Endodermal cell (in vitro differentiated cells): ENCODE measurements at regions not wholly inside any gene's neighbourhood (a gene's known extent, or its start where the extent isn't known, plus 50 kb on each side); places are given as distances from the start of the nearest gene placed in this dataset.

Source experiments
- DNase-seq: peaks from one replicate; pipeline ENCODE4 v3.0.0-alpha.2; 2017
- H3K27ac ChIP-seq: 2 replicates; pipeline ENCODE4 v1.5.1; 2013; ENCODE audit warnings: mild to moderate bottlenecking, low read depth, low read length, moderate library complexity
- H3K27me3 ChIP-seq: 2 replicates; pipeline ENCODE4 v1.6.1; 2013; ENCODE audit warnings: mild to moderate bottlenecking, low read length, moderate library complexity; ENCODE audit not compliant: insufficient read depth, control insufficient read depth, poor library complexity, severe bottlenecking
- H3K36me3 ChIP-seq: 2 replicates; pipeline ENCODE4 v1.7.0; 2013; ENCODE audit warnings: mild to moderate bottlenecking, low read length, moderate library complexity; ENCODE audit not compliant: control insufficient read depth, insufficient read depth
- H3K4me1 ChIP-seq: one replicate; pipeline ENCODE4 v1.7.0; 2013; ENCODE audit warnings: low read length; ENCODE audit not compliant: control insufficient read depth, insufficient read depth
- H3K4me3 ChIP-seq: 2 replicates; pipeline ENCODE4 v1.5.1; 2013; ENCODE audit warnings: mild to moderate bottlenecking, low read length, moderate library complexity
- H3K9ac ChIP-seq: 2 replicates; pipeline ENCODE4 v1.6.1; 2013; ENCODE audit warnings: mild to moderate bottlenecking, low read length, moderate library complexity; ENCODE audit not compliant: poor library complexity, severe bottlenecking; ENCODE audit errors: extremely low read depth
- H3K9me3 ChIP-seq: 2 replicates; pipeline ENCODE4 v1.6.1; 2013; ENCODE audit warnings: mild to moderate bottlenecking, low read length, moderate library complexity; ENCODE audit not compliant: control insufficient read depth
- H3K27ac Mint-ChIP-seq: 2 replicates; pipeline ENCODE4 v1.8.0; 2020; ENCODE audit warnings: mixed read lengths
- H3K27me3 Mint-ChIP-seq: 2 replicates; pipeline ENCODE4 v1.8.0; 2021; ENCODE audit warnings: mild to moderate bottlenecking, mixed read lengths; ENCODE audit not compliant: insufficient read depth
- H3K36me3 Mint-ChIP-seq: 2 replicates; pipeline ENCODE4 v1.8.0; 2020; ENCODE audit warnings: low read depth, mixed read lengths
- H3K4me1 Mint-ChIP-seq: 2 replicates; pipeline ENCODE4 v1.8.0; 2020; ENCODE audit warnings: mixed read lengths
- H3K4me3 Mint-ChIP-seq: 2 replicates; pipeline ENCODE4 v1.8.0; 2020; ENCODE audit warnings: mild to moderate bottlenecking, moderate library complexity, mixed read lengths
- H3K9me3 Mint-ChIP-seq: 2 replicates; pipeline ENCODE4 v1.8.0; 2020; ENCODE audit warnings: mild to moderate bottlenecking, mixed read lengths
- CTCF ChIP-seq: fragments of 200-600 bp; sonication (generic); conservative IDR thresholded peaks from 2 replicates; pipeline ENCODE4 v1.5.0; 2021; ENCODE audit warnings: antibody characterized with exemption, mild to moderate bottlenecking
- WGBS, 2 experiments: methylation state at CpG; one replicate each; pipeline versions ENCODE4 v1.1.5 to v1.1.7; 2013; ENCODE audit warnings: missing lambda C conversion rate in 2 of 2, mixed read lengths in 1 of 2; ENCODE audit not compliant: insufficient coverage in 1 of 2, insufficient read length in 1 of 2; 5-methylcytosine and 5-hydroxymethylcytosine counted together

DNA sequence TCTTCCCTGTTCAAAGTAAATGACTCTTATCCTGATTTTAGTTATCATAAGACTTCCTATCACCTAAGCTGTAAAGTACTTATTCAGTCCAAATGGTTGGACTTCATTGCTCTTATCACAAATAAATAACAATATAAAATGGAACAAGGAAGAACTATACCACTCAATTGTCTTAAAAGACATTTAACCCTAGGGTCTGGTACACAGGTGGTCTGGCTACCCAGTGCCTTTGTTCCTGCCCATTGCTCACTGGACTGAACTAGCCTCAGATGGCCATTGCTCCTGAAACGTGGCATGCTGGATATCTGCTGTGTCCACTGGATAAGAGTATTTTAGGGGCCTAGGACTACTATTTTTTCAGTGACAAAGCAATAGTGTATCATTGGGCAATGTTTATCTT lies 574.3 kb upstream of the CA10 start:
- H3K9ac ChIP-seq: no peak overlapping the region
- no peak for TF ChIP-seq CTCF
- Mint-ChIP-seq H3K9me3 (peaks cover 5% of the 10 kb centered on the region), H3K4me3 (no peak overlapping the region), H3K27ac (no peak overlapping the region), H3K27me3 (no peaks in the 10 kb centered on the region), H3K4me1 (peaks cover 7% of the 10 kb centered on the region), H3K36me3 (no peaks in the 10 kb centered on the region)
- H3K4me3 ChIP-seq: no peak overlapping the region
- no peak for DNase-seq
- peaks cover 23% of the 10 kb centered on the region for H3K9me3 ChIP-seq
- WGBS, 2 experiments: 33 to 38% methylated on average over 1 of the region's 1 CpG
- no peaks in the 10 kb centered on the region for H3K4me1 ChIP-seq
- no peak overlapping the region for H3K27ac ChIP-seq
- H3K36me3 ChIP-seq: no peaks in the 10 kb centered on the region
- no peaks in the 10 kb centered on the region for H3K27me3 ChIP-seq

DNA sequence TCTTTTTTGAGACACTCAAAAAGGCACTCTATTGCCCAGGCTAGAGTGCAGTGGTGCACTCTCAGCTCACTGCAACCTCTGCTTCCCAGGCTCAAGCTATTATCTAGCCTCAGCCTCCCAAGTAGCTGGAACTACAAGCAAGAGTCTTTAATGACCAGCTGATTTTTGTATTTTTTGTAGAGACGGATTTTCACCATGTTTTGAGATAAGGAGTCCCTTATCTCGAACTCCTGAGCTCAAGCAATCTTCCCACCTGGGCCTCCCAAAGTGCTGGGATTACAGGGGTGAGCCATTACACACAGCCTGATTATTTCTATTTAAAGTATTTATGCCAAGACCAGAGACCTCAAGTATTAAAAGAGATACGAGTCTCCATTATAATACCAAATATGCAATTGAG lies 566.1 kb upstream of the CA10 start:
- Mint-ChIP-seq H3K4me3 (no peak overlapping the region), H3K4me1 (peaks cover 16% of the 10 kb centered on the region), H3K9me3 (no peaks in the 10 kb centered on the region), H3K36me3 (no peaks in the 10 kb centered on the region), H3K27ac (no peak overlapping the region), H3K27me3 (no peaks in the 10 kb centered on the region)
- H3K9ac ChIP-seq: no peak overlapping the region
- no peaks in the 10 kb centered on the region for H3K36me3 ChIP-seq
- H3K9me3 ChIP-seq: no peaks in the 10 kb centered on the region
- H3K4me1 ChIP-seq: no peaks in the 10 kb centered on the region
- DNase-seq: peak; percentile 53
- 43 to 55% methylated on average over 2 to 3 of the region's 3 CpGs for WGBS, 2 experiments
- TF ChIP-seq CTCF: no peak
- H3K27me3 ChIP-seq: no peaks in the 10 kb centered on the region
- H3K27ac ChIP-seq: no peak overlapping the region
- no peak overlapping the region for H3K4me3 ChIP-seq

DNA sequence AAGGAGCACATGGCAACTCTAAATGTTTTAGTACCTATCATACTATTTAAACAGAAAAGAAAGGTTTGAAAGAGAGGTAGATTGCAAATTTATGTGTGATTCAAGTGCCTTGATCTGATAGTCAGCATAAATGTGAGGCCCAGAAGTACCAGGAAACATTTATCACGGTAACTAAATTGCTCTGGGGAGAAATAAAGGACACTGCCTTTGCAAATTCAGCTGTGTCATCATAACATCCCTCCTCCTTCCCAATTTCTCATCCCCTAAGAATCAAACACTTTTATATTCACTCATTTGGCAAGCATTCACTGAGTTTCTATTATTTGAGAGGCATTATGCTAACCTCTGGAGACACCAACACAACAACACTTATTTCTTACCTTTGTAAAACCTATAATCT lies 563.4 kb upstream of the CA10 start:
- no peak overlapping the region for H3K4me3 ChIP-seq
- no peak overlapping the region for H3K27ac ChIP-seq
- Mint-ChIP-seq H3K36me3 (no peaks in the 10 kb centered on the region), H3K4me3 (no peak overlapping the region), H3K4me1 (peaks cover 16% of the 10 kb centered on the region), H3K9me3 (no peaks in the 10 kb centered on the region), H3K27me3 (no peaks in the 10 kb centered on the region), H3K27ac (no peak overlapping the region)
- no peaks in the 10 kb centered on the region for H3K9me3 ChIP-seq
- WGBS, 2 experiments: 78 to 94% methylated on average over 1 of the region's 1 CpG
- H3K4me1 ChIP-seq: no peaks in the 10 kb centered on the region
- H3K9ac ChIP-seq: no peak overlapping the region
- H3K27me3 ChIP-seq: no peaks in the 10 kb centered on the region
- no peak for TF ChIP-seq CTCF
- DNase-seq: no peak
- no peaks in the 10 kb centered on the region for H3K36me3 ChIP-seq
